ENCODE measurements at regions not wholly inside any gene's neighbourhood (a gene's known extent, or its start where the extent isn't known, plus 50 kb on each side); places are given as distances from the start of the nearest gene placed in this dataset.
"Not testable (repeated sequence)": the region's sequence is repeated elsewhere in the genome, so short reads cannot be mapped to it uniquely, and the experiment has no call there.

DNA sequence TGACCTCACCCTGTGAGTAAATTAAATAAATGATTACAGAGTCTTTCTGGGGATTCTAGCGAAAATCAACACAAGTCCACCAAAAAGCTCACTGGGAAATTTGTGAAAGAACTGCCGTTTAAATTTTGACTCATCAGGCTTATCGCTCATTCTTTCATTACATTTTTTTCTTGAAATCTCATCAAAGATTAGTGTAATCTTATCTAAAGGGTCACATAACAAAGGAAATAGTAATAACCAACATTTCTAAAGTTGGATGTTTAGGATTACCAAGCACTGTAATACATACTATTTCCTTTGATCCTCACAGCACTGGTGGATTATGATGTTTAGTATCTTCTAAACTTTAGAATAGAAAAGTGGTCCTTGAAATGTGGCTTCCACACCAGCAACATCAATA, 111.1 kb upstream of the CBLB start:
- DNase-seq (ENCODE audit: low spot score): no peak

DNA sequence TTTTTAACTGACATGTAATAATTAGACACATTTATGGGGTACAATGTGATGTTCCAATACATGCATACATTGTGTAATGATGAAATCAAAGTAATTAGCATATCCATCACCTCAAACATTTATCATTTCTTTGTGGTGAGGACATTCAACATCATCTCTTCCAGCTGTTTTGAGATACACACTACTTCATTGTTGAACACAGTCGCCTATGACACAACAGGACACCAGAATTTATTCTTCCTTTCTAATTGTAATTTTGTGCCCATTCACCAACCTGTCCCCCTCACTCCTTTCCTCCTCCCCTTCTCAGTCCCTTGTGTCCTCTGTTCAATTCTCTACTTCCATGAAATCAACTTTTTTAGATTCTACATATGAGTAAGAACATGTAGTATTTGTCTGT, 113.4 kb upstream of the CBLB start:
- DNase-seq (ENCODE audit: low spot score): no peak

DNA sequence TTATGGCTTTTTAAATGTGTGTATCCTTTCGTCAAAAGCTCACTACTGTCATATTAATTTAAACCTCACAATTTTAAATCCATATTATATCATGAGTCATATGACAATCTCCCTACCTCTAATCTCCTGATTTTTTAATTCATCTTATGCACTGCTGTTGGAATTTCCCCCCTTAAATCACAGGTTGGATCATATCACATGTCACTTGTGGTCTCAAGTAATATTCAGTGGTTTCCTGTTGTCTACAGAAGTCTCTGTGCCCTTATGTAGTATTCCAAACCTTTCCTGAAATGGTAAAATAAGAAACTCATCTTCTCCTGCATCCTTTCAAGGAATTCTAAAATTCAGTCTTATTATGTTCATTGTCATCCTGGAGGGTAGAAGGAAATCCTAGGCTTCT, 116.0 kb upstream of the CBLB start:
- DNase-seq (ENCODE audit: low spot score): no peak

DNA sequence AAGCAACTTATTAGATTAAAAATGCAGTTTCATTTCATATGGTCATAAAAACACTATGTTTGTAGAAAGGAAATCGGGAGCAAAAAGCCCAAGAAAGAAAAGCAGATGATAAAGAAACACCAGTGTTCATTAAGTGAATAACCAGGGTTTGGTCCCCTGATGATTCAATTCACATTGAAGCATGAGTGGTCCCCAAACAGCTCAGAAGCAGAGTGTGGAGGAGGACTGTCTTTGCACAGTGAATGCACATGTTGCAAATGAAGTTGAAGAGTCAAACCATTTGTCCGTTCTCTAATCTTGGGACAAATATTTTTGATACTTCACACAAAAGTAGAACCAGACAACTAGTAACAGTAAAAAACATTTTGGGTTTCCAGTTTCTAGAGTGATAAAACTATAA, 117.5 kb upstream of the CBLB start:
- not testable (repeated sequence) for DNase-seq (ENCODE audit: low spot score)

DNA sequence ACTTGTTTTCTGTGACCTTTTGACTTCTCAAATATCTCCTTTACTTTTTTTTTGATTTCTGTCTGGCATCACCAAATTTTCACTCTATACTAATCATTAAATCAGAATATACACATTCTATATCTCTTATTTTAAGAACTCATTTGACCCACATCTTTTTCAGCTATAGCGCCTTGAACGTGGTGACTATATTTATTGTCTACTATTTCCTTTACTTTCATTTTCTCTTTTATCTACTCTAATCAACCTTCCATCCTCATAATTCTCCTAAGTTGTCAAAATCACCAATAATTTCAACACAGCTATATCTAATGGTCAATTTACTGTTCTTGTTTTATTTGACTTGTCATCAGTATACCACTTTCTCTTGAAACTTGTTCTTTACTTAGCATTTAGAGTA, 119.0 kb upstream of the CBLB start:
- no peak for DNase-seq (ENCODE audit: low spot score)

DNA sequence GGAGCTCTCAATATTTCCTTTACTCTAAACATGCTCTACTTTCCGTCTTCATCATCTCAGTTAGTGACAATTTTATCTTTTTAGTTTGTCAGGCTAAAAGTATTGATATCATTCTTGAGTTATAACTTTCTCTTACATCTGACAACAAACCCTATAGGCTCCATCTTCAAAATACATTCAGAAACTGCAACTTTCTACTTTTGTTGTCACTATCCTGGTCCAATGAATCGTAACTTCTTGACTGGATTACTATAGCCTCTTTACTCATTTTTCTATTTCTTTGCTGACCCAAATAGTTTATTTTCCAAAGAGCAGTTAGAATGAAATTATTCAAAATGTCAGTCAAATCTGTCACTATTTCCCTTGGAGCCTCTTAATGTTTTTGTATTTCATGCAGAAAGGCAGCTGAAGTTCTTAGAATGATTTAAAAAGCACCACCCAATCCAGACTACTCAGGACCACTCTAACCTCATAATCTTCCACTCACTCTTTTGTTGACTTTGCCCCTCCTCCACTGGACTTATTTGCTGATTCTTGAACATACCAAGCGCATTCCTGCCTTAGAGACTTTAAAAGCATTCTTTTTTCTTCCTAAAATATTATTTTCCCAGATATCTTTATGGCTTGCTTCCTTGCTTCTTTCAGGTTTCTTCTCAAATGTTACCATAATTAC, 119.9 kb upstream of the CBLB start:
- no peak for DNase-seq (ENCODE audit: low spot score)

DNA sequence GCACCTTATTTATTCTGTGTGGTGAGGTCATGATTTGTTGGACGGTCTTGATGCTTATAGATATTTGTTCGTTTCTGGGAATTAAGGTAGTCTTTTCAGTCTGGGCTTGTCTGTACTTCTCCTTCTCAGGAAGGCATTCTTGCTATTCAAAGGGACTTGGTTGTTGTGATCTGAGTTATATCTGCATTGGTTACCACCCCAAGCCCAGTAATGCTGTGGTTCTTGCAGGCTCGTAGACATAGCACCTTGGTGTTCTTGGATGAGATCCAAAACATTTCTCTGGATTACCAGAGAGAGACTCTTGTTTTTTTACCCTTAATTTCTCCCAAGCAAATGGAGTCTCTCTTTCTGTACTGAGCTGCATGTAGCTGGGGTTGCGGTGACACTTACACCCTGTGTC, 128.0 kb upstream of the CBLB start:
- no peak for DNase-seq (ENCODE audit: low spot score)

DNA sequence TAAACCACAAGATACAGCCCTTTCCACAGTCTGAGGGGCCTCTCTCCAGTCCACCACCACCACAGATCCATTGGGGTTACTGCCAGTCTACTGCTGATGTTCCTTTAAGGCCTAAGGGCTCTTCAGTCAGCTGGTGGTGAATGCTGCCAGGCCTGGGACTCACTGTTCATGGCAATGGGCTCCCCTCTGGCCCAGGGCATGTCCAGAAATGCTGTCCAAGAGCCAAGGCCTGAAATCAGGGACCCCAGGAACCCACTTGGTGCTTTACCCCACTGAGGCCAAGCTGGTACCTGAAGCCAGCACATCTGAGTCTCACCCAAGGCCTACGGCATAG, 128.6 kb upstream of the CBLB start:
- no peak for DNase-seq (ENCODE audit: low spot score)

DNA sequence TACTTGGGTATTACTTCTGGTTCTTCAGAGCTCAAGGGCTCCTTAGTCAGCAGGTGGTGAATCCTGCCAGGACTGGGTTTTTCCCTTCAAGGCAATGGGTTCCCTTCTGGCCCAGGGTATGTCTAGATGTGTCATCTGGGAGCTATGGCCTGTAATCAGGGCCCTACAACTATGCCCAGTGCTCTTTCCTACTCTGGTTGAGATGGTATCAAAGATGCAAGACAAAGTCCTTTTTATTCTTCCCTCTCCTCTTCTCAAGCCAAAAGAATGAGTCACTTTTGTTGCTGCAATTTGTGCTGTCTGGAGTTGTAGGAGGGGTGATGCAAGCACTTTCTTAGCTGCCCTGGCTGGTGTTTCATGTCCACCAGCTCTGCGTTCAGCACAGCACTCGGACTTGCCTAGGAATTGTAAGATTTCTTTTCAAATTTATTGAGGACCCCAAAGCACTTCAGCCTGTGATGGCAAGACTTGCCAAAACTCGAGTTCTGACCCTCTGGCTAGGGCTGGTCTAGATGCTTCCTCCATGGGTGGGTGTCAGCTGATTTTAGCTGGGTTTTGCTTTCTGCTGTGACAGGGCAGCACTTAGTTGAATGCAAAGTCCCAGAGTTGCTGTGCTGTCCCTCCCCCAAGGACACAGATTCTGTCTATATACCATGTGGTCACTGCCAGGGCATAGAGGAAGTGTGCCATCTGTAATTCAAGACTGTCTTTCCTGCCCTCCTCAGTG, 129.2 kb upstream of the CBLB start:
- DNase-seq (ENCODE audit: low spot score): no peak

DNA sequence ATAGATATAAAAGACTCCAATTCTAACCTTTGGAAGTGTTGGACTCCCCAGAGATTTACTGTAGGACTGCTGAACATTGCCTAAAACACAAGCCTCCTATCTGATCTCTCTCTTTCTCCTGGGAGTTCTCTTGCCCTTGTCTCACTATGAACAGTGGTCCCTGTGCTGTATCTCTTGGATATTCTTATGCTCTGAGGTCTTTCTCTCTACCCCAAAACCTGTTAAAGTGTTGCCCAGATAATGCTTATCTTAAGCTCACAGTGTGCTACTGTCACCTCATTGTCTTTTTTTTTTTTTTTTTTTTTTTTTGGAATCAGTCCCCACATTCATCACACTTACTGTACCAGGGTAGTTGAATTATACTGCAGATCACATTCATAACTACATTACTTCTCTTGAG, 131.0 kb upstream of the CBLB start:
- no peak for DNase-seq (ENCODE audit: low spot score)

DNA sequence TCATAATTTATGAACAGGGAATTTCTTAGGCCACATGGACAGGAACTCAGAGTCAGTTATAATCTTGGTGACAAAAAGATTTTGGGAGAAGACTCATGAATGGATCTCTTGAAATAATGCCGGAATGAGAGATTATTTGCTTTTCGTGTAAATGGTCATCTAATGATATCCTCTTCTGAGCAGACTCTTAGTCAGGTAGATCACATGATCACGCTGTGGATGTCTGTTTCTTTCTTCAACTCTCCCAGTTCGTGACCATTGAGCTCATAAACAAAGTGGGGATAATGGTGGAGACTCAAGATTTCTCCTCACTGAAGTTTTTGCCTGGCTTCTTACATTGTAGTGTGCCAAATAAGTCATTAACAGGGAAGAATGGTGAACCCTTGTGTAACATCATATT, 133.1 kb upstream of the CBLB start:
- DNase-seq (ENCODE audit: low spot score): no peak

DNA sequence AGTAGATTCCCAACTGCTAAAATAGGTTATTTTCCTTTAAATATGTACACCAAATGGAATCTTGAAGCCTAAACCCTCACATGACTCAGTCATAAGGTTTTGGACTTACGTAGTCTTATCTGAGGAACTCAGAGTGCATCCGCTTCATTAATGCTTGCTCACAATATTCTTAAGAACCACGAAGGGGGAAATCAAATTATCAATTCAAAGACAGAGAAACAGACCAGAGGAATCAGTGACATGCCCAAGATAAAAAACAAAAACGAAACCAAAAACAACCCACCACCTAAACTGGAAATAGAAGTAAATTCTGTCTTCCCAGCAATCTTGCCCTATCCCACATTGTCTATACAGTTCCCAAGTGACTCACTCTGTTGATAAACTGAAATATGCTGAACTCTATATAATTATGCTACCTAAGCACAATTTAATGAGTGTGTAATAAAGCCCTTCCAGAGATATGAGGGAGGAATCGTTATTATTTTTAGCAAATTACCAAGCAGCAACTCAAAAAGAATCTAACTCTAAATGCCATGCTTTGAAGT, 135.4 kb upstream of the CBLB start:
- no peak for DNase-seq (ENCODE audit: low spot score)

DNA sequence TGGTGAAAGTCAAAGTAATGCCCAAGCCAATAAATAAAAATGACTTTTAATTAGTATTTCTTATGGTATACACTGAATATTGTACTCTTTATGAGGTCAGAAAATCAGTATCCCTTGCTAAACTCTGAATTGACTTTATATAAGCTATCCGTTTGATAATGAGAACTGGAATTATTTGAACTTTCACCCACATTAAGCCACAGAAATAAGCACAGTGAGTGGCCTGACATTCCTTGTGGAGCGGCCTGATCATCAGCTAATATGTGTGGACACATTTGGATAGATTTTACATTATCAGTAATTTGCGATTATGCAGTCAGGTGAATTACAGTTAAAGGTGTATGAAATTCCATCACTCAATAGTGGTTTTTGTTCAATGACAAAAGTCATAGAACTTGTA, 136.0 kb upstream of the CBLB start:
- no peak for DNase-seq (ENCODE audit: low spot score)

DNA sequence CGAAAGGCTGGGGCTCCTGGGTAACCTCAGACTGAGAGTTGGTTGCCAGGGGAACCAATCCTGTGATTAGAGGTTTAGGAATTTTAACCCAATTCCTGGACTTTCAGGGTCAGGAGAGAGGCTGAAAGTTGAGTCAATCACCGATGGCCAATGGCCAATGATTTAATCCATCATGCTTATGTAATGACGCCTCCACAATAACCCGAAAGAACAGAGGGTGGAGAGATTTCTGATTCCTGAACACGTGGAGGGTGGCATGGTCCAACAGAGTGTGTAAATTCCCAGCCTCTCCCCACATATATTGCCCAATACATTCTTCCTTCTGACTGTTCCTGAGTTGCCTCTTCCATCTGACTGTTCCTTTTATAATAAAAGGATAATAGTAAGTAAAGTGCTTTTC, 137.2 kb upstream of the CBLB start:
- no peak for DNase-seq (ENCODE audit: low spot score)

DNA sequence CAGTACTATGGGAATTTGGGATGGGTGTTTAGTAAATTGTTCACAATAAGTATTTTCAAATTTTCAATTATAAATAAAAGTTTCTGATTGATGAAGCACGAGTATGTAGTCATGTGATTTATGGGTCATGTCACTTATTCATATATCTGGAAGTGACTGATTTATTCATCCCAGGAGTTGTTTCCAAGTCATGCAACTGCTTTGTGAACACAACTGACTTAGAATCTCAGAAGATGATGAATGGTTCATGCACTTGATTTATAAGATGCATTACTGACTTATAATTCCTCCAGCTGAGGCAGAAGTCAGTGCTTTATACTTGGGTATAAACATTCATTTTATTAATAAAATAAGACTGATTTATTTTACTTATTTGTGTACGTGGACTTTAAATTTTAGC, 137.8 kb upstream of the CBLB start:
- DNase-seq (ENCODE audit: low spot score): no peak

DNA sequence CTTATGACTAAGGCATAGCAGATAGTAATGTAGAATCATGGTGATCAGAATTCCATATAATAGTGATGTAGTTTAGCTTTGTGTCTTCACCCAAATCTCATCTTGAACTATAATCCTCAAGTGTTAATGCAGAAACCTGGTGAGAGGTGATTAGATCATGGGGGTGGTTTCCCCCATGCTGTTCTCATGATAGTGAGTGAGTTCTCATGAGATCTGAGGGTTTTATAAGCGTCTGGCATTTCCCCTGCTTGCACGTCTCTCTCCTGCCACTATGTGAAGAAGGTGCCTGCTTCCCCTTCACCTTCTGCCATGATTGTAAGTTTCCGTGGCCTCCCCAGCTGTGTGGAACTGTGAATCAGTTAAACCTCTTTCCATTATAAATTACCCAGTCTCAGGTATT, 138.7 kb upstream of the CBLB start:
- DNase-seq (ENCODE audit: low spot score): no peak

DNA sequence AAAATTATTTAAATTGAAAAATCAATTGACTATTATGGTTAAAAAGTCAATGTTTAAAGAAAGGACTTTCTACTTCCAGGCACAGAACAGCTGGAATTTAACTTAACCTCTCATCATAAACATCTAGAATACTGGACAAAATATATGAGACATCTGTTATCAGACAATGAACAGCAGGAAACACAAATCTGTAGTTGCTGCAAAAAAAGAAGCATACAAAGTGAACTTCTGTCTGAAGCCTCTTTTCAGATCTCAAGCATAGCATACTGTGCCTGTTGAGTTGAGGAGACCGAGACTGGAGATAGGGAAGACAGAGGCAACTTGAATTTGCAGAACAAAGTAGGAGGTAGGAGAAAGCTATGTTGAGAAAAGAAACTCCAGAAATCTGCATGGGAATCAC, 140.0 kb upstream of the CBLB start:
- DNase-seq (ENCODE audit: low spot score): no peak

DNA sequence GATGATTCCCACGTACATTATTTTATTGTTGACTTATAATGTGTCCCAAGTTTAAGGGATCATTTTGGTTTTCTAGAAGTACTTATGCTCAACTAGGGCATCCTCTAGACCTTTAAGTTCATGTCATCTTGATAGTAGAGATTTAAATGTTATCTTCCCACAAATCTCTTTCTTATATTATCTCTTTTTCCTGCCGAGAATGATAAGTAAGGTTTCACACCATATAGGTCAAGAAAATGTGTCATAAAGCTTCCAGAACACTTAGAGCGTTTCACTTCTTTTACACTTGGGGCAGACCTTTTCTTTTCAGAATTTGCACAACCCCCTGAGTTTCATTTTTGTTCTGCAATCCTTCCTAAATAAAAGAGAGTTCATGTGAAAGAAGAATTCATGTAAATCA, 142.0 kb upstream of the CBLB start:
- no peak for DNase-seq (ENCODE audit: low spot score)

DNA sequence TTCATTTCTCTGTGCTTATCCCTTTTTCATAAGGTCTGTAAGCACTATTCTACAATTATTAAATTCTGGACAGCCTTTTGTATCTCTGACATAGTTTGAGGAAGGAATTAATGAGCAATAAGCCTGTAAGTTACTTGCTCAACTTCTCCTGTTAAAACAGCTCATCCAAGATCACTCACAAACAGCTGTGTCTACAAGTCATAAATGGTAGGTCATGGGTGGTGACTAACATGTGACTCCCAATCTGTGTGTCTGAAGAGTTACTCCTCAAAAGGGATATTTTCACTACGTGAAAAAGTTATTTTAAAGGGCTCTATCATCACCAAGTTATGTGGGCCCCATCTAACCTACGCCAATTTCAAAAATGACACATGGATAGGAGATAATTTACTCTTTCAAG, 145.2 kb upstream of the CBLB start:
- no peak for DNase-seq (ENCODE audit: low spot score)

DNA sequence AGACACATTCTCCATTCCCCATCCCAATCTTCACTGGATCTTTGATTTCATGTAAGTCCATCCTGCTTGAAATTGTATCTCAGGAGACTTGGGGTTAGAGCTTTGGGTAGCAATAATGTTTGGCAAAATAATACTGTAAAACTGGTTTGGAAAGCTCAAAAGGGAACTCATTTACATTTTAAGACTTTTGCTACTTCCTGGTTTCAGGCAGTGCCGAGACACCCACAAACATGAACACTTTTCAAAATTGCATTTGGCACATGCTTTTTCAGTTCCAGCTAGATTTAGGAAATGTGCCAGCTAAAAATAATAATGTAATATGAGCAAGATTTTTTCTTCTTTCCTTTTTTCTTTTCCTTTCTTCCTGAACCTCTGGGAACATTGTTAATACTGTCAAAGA, 145.7 kb upstream of the CBLB start:
- no peak for DNase-seq (ENCODE audit: low spot score)

DNA sequence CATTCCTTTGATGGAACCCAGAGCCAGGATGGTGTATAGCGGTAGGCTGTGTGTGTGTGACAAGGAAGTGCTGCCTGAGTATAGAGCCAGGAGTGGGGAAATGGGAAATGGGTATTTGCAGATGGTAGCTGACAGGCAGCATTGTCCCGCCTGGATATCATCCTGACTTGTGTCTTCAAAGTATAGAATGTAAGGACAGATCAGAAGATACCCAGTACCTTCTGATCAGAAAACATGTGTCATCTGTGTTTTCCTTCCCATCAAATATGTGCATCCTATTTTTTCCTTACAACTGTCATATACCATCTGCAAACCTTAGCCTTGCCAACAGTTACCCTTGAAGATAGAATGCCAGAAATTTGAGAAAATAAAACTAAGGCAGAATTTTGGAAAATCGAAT, 146.2 kb upstream of the CBLB start:
- DNase-seq (ENCODE audit: low spot score): no peak

DNA sequence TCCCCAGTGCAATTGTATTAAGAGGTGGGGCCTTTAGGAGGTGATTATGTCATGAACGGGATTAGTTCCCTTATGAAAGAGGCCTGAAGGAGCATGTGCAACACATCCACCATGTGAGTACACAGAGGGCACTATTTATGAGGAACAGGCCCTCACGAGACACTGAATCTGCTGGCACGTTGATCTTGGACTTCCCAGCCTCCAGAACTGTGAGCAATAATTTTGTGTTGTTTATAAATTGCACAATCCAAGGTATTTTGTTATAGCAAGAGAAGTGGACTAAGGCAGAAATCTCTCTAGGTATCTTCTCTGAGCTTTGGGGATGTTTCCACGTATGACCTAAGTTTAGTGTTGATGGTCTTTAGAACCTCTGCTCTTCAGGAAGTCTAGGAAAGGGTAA, 149.3 kb upstream of the CBLB start:
- DNase-seq (ENCODE audit: low spot score): no peak

DNA sequence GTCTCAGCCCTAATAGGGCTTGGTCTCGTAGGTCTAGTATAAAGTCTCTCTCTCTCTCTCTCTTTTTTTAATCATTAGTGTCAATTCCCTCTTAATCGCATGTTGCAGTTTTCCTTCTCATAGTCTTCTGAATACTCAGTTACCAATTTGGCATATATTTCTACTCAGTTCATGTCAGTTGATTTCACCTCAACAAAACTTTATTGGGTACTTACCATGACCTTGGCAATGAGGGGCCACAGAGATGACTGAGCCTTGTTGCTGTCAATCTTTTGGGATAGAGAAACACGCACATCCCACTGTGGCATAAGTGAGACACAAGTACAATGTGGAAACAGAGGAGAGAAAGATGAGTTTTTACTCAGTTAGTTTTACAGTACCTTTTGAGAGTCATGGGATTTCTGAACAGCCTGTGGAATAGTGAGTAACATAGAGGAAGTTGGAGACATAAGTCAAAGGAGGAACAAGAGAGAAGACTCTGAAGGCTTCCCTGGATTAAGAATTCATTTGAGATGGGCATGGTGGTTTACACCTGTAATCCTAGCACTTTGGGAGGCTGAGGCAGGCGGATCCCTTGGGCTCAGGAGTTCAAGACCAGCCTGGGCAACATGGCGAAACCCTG, 150.2 kb upstream of the CBLB start:
- no peak for DNase-seq (ENCODE audit: low spot score)

DNA sequence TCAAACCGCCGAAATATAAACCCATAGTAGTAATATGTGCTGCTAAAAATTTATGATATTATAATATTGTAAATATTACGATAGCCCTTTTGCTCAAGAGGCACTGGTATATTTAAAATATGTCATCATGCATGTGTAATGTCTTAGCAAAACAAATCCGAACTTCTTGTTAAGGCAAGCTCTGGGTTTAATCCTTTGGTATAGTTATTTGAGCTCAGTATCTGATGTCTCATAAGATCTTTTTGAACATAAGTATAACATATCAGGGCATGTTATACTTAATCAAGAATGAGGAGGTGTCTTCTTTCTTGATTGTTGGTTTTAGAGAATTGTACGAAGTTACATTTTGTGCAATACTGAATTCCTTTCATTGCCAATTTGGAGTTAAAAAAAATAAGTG, 154.1 kb upstream of the CBLB start:
- no peak for DNase-seq (ENCODE audit: low spot score)

All from ecto neural progenitor cell (in vitro differentiated cells).